ENCODE measurements at regions not wholly inside any gene's neighbourhood (a gene's known extent, or its start where the extent isn't known, plus 50 kb on each side); places are given as distances from the start of the nearest gene placed in this dataset.

- no peak for TF ChIP-seq CREB1 (IDR thresholded peaks at IDR 0.05; ENCODE audit: low read depth)
- no peak for TF ChIP-seq EGR1 (IDR thresholded peaks at IDR 0.05)
- TF ChIP-seq TCF12 (IDR thresholded peaks at IDR 0.05; ENCODE audit: low read depth), result no peak
- no peak for TF ChIP-seq FOXM1 (IDR thresholded peaks at IDR 0.05; ENCODE audit: borderline replicate concordance, low read depth)
- TF ChIP-seq EP300 (IDR thresholded peaks at IDR 0.05; ENCODE audit: borderline replicate concordance), result no peak
- no peak for TF ChIP-seq NFIC (IDR thresholded peaks at IDR 0.05)
- no peak for TF ChIP-seq CEBPB (IDR thresholded peaks at IDR 0.05)
- no peak for TF ChIP-seq RAD21 (IDR thresholded peaks at IDR 0.05; ENCODE audit: low read depth)
- TF ChIP-seq ZBTB7A (IDR thresholded peaks at IDR 0.05; ENCODE audit: low read depth), result no peak
- TF ChIP-seq REST (IDR thresholded peaks at IDR 0.05; ENCODE audit: low read depth), result no peak
- no peak for TF ChIP-seq TEAD4 (IDR thresholded peaks at IDR 0.05)
- TF ChIP-seq MAX (IDR thresholded peaks at IDR 0.05), result no peak
- TF ChIP-seq TAF1 (IDR thresholded peaks at IDR 0.05; ENCODE audit: low read depth), result no peak
- no peak for TF ChIP-seq YY1 (IDR thresholded peaks at IDR 0.05; ENCODE audit: low read depth)
- no peak for TF ChIP-seq USF1 (IDR thresholded peaks at IDR 0.05)
These were observed 661.4 kb upstream of the FAT3 start for GRCh38 chr11:91563176-91563575.

GRCh38 chr11:91560434-91560833 lies 664.2 kb upstream of the FAT3 start:
- TF ChIP-seq TAF1 (IDR thresholded peaks at IDR 0.05; ENCODE audit: low read depth), result no peak
- no peak for TF ChIP-seq FOXM1 (IDR thresholded peaks at IDR 0.05; ENCODE audit: borderline replicate concordance, low read depth)
- TF ChIP-seq NFIC (IDR thresholded peaks at IDR 0.05), result no peak
- no peak for TF ChIP-seq USF1 (IDR thresholded peaks at IDR 0.05)
- TF ChIP-seq MAX (IDR thresholded peaks at IDR 0.05), result no peak
- no peak for TF ChIP-seq EGR1 (IDR thresholded peaks at IDR 0.05)
- no peak for TF ChIP-seq TCF12 (IDR thresholded peaks at IDR 0.05; ENCODE audit: low read depth)
- no peak for TF ChIP-seq ZBTB7A (IDR thresholded peaks at IDR 0.05; ENCODE audit: low read depth)
- no peak for TF ChIP-seq RAD21 (IDR thresholded peaks at IDR 0.05; ENCODE audit: low read depth)
- TF ChIP-seq TEAD4 (IDR thresholded peaks at IDR 0.05), result no peak
- TF ChIP-seq CREB1 (IDR thresholded peaks at IDR 0.05; ENCODE audit: low read depth), result no peak
- no peak for TF ChIP-seq EP300 (IDR thresholded peaks at IDR 0.05; ENCODE audit: borderline replicate concordance)
- no peak for TF ChIP-seq REST (IDR thresholded peaks at IDR 0.05; ENCODE audit: low read depth)
- no peak for TF ChIP-seq YY1 (IDR thresholded peaks at IDR 0.05; ENCODE audit: low read depth)
- TF ChIP-seq CEBPB (IDR thresholded peaks at IDR 0.05), result no peak

- TF ChIP-seq RAD21 (IDR thresholded peaks at IDR 0.05; ENCODE audit: low read depth) (no peak), USF1 (IDR thresholded peaks at IDR 0.05) (no peak), FOXM1 (IDR thresholded peaks at IDR 0.05; ENCODE audit: borderline replicate concordance, low read depth) (no peak), NFIC (IDR thresholded peaks at IDR 0.05) (no peak), REST (IDR thresholded peaks at IDR 0.05; ENCODE audit: low read depth) (no peak), EP300 (IDR thresholded peaks at IDR 0.05; ENCODE audit: borderline replicate concordance) (no peak), TEAD4 (IDR thresholded peaks at IDR 0.05) (no peak), CREB1 (IDR thresholded peaks at IDR 0.05; ENCODE audit: low read depth) (no peak)
These were observed 686.6 kb upstream of the FAT3 start for GRCh38 chr11:91538065-91538464.

GRCh38 chr11:91536366-91536765 lies 688.3 kb upstream of the FAT3 start:
- TF ChIP-seq FOXM1 (IDR thresholded peaks at IDR 0.05; ENCODE audit: borderline replicate concordance, low read depth) (no peak), EGR1 (IDR thresholded peaks at IDR 0.05) (no peak), TAF1 (IDR thresholded peaks at IDR 0.05; ENCODE audit: low read depth) (no peak), YY1 (IDR thresholded peaks at IDR 0.05; ENCODE audit: low read depth) (no peak), REST (IDR thresholded peaks at IDR 0.05; ENCODE audit: low read depth) (no peak), ZBTB7A (IDR thresholded peaks at IDR 0.05; ENCODE audit: low read depth) (no peak), TEAD4 (IDR thresholded peaks at IDR 0.05) (no peak), MAX (IDR thresholded peaks at IDR 0.05) (no peak), CREB1 (IDR thresholded peaks at IDR 0.05; ENCODE audit: low read depth) (no peak), USF1 (IDR thresholded peaks at IDR 0.05) (no peak), NFIC (IDR thresholded peaks at IDR 0.05) (no peak), EP300 (IDR thresholded peaks at IDR 0.05; ENCODE audit: borderline replicate concordance) (no peak), RAD21 (IDR thresholded peaks at IDR 0.05; ENCODE audit: low read depth) (no peak), TCF12 (IDR thresholded peaks at IDR 0.05; ENCODE audit: low read depth) (no peak), CEBPB (IDR thresholded peaks at IDR 0.05) (no peak)

Data from Ishikawa (cell line).